ENCODE measurements at regions not wholly inside any gene's neighbourhood (a gene's known extent, or its start where the extent isn't known, plus 50 kb on each side); places are given as distances from the start of the nearest gene placed in this dataset.

- TF ChIP-seq TAF1 (IDR thresholded peaks at IDR 0.05; ENCODE audit: borderline replicate concordance, low read depth, low read length): no peak
- TF ChIP-seq POLR2A (IDR thresholded peaks at IDR 0.05; ENCODE audit: low read depth, low read length): no peak
Measured at GRCh38 chr15:57789225-57789624, 82.7 kb downstream of the POLR2M start.
